T-cell (primary cell): ENCODE measurements at regions not wholly inside any gene's neighbourhood (a gene's known extent, or its start where the extent isn't known, plus 50 kb on each side); places are given as distances from the start of the nearest gene placed in this dataset.
A peak's percentile ranks its signal among the peaks of the same experiment; 100 is the strongest.
"Not testable (repeated sequence)": the region's sequence is repeated elsewhere in the genome, so short reads cannot be mapped to it uniquely, and the experiment has no call there.

Experiments
- ATAC-seq, 4 experiments: fragments of 200-7000 bp in 3 of 4; fragments of 150-1000 bp in 1 of 4; cut with Tn5 transposase; replicated peaks in 1 of 4; 1 replicate in 3 of 4; 2 replicates in 1 of 4; pipeline ENCODE4 v1.10.0; 2021; ENCODE audit warnings: moderate library complexity in 3 of 4, mild to moderate bottlenecking in 2 of 4, moderate number of reproducible peaks in 1 of 4
- CTCF ChIA-PET, 2 donors: fragments of 300-600 bp; sonication (Branson Sonifier 250); formaldehyde crosslinking; loops; one replicate each; lab custom pipeline; 2022; ENCODE audit warnings: antibody characterized with exemption in 2 of 2; lab: Charles Lee
- POLR2A ChIA-PET, 2 donors: fragments of 300-600 bp; sonication (Branson Sonifier 250); formaldehyde crosslinking; loops; one replicate each; lab custom pipeline; 2022; ENCODE audit warnings: antibody characterized with exemption in 2 of 2; lab: Charles Lee
- DNase-seq, 35 experiments: peaks; one replicate each; pipeline versions ENCODE4 v3.0.0 to v3.0.0-alpha.2; 2013 to 2023
- H3K27ac ChIP-seq: one replicate; pipeline ENCODE4 v1.5.1; 2013; ENCODE audit warnings: low read length
- H3K27me3 ChIP-seq, 2 experiments: replicated peaks in 1 of 2; 1 replicate in 1 of 2; 2 replicates in 1 of 2; pipeline versions ENCODE4 v1.6.1 to v1.7.0; 2013; ENCODE audit warnings: low read length in 1 of 2, mixed read lengths in 1 of 2; ENCODE audit not compliant: control insufficient read depth in 2 of 2, insufficient read depth in 2 of 2; ENCODE audit errors: extremely low read depth in 1 of 2
- H3K36me3 ChIP-seq, 2 donors: 1 replicate in 1 of 2; 2 replicates in 1 of 2; pipeline versions ENCODE4 v1.6.1 to v1.7.0; 2013; ENCODE audit warnings: low read length in 1 of 2; ENCODE audit not compliant: control insufficient read depth in 2 of 2, insufficient read depth in 1 of 2; ENCODE audit errors: extremely low read depth in 1 of 2
- H3K4me1 ChIP-seq, 2 experiments: 1 replicate in 1 of 2; 2 replicates in 1 of 2; pipeline versions ENCODE4 v1.6.1 to v1.7.0; 2013; ENCODE audit warnings: low read length in 2 of 2, mixed read lengths in 1 of 2; ENCODE audit not compliant: insufficient read depth in 2 of 2, control insufficient read depth in 1 of 2; ENCODE audit errors: extremely low read depth in 1 of 2
- H3K4me3 ChIP-seq, 2 donors: 1 replicate in 1 of 2; 2 replicates in 1 of 2; pipeline versions ENCODE4 v1.5.1 to v1.7.0; 2013; ENCODE audit warnings: mild to moderate bottlenecking in 2 of 2, low read length in 1 of 2, moderate library complexity in 1 of 2; ENCODE audit not compliant: control insufficient read depth in 1 of 2; ENCODE audit errors: extremely low read depth in 1 of 2
- H3K9me3 ChIP-seq: 2 replicates; pipeline ENCODE4 v1.7.0; 2013
- H3K27ac Mint-ChIP-seq, 2 donors: one replicate each; pipeline ENCODE4 v1.8.0; 2020 to 2021; ENCODE audit warnings: mild to moderate bottlenecking in 2 of 2, mixed read lengths in 2 of 2
- H3K27me3 Mint-ChIP-seq, 2 donors: one replicate each; pipeline ENCODE4 v1.8.0; 2021 to 2022; ENCODE audit warnings: mixed read lengths in 2 of 2
- H3K36me3 Mint-ChIP-seq: one replicate; pipeline ENCODE4 v1.8.0; 2021; ENCODE audit warnings: mixed read lengths
- H3K4me1 Mint-ChIP-seq, 3 donors: one replicate each; pipeline ENCODE4 v1.8.0; 2020 to 2022; ENCODE audit warnings: mixed read lengths in 3 of 3, mild to moderate bottlenecking in 1 of 3
- H3K4me3 Mint-ChIP-seq, 3 donors: one replicate each; pipeline ENCODE4 v1.8.0; 2020 to 2022; ENCODE audit warnings: mild to moderate bottlenecking in 3 of 3, mixed read lengths in 3 of 3, moderate library complexity in 3 of 3
- H3K9me3 Mint-ChIP-seq, 3 donors: one replicate each; pipeline ENCODE4 v1.8.0; 2020 to 2022; ENCODE audit warnings: mixed read lengths in 3 of 3
- WGBS: methylation state at CpG from one replicate; pipeline ENCODE4 v1.1.5; 2013; ENCODE audit warnings: missing lambda C conversion rate; ENCODE audit not compliant: insufficient coverage; 5-methylcytosine and 5-hydroxymethylcytosine counted together

DNA sequence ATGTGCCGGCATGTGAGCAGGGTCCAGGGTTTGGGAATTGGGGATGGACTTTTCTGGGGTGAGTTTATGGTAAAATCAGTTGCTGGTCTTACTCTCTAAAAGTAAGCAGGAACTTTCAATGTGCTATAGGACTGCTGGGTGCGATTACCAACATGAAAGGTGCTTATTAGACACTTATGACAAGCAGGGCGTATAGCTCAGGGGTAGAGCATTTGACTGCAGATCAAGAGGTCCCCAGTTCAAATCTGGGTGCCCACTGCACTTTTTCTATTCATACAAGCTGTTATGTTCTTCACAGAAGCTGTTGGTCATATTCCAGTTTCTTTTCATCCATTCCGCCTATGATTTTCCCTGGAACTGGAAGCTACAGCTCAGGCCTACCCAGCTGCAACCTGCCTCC lies 58.9 kb upstream of the ZNF746 start:
- H3K36me3 ChIP-seq = peaks cover 18 to 55% of the 10 kb centered on the region in 2 donors
- H3K4me3 ChIP-seq, H3K4me1 Mint-ChIP-seq, H3K27ac Mint-ChIP-seq, DNase-seq, H3K4me1 ChIP-seq, H3K9me3 ChIP-seq, ATAC-seq, CTCF ChIA-PET, H3K27ac ChIP-seq, POLR2A ChIA-PET, H3K4me3 Mint-ChIP-seq, H3K27me3 ChIP-seq, H3K9me3 Mint-ChIP-seq, H3K27me3 Mint-ChIP-seq: not testable (repeated sequence)
- peaks cover 61% of the 10 kb centered on the region for H3K36me3 Mint-ChIP-seq
- 100% methylated on average over 2 of the region's 4 CpGs for WGBS

DNA sequence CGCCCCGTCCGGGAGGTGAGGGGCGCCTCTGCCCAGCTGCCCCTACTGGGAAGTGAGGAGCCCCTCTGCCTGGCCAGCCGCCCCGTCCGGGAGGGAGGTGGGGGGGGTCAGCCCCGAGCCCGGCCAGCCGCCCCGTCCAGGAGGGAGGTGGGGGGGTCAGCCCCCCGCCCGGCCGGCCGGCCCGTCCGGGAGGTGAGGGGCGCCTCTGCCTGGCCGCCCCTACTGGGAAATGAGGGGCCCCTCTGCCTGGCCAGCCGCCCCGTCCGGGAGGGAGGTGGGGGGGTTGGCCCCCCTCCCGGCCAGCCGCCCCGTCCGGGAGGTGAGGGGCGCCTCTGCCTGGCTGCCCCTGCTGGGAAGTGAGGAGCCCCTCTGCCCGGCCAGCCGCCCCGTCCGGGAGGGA lies 57.2 kb upstream of the ZNF746 start:
- H3K4me3 Mint-ChIP-seq, H3K4me1 Mint-ChIP-seq, H3K4me3 ChIP-seq, H3K4me1 ChIP-seq, H3K27me3 ChIP-seq, H3K27me3 Mint-ChIP-seq, CTCF ChIA-PET, H3K9me3 Mint-ChIP-seq, H3K9me3 ChIP-seq, POLR2A ChIA-PET, DNase-seq, H3K27ac Mint-ChIP-seq, H3K27ac ChIP-seq, ATAC-seq: not testable (repeated sequence)
- H3K36me3 Mint-ChIP-seq = peaks cover 64% of the 10 kb centered on the region
- WGBS = no CpG with 5 or more reads among the region's 31 CpGs
- H3K36me3 ChIP-seq = peaks cover 11 to 58% of the 10 kb centered on the region in 2 donors

DNA sequence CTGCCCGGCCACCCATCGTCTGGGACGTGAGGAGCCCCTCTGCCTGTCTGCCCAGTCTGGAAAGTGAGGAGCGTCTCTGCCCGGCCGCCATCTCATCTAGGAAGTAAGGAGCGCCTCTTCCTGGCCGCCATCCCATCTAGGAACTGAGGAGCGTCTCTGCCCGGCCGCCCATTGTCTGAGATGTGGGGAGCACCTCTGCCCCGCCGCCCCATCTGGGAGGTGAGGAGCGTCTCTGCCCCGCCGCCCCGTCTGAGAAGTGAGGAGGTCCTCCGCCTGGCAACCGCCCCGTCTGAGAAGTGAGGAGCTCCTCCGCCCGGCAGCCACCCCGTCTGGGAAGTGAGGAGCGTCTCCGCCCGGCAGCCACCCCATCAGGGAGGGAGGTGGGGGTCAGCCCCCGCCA lies 56.4 kb upstream of the ZNF746 start:
- H3K36me3 ChIP-seq = peaks cover 11 to 64% of the 10 kb centered on the region in 2 donors
- H3K36me3 Mint-ChIP-seq = peaks cover 69% of the 10 kb centered on the region
- H3K9me3 ChIP-seq, H3K4me3 Mint-ChIP-seq, H3K27ac Mint-ChIP-seq, H3K27ac ChIP-seq, ATAC-seq, H3K4me3 ChIP-seq, CTCF ChIA-PET, H3K4me1 ChIP-seq, H3K27me3 Mint-ChIP-seq, H3K27me3 ChIP-seq, H3K4me1 Mint-ChIP-seq, H3K9me3 Mint-ChIP-seq, DNase-seq: not testable (repeated sequence)
- 96% methylated on average over 9 of the region's 27 CpGs for WGBS
- POLR2A ChIA-PET = interaction anchor here in 1 of 2 donors (0.8 kb wide), 1 partner anchor 193 kb away, joined by 4 read pairs; no protein-coding TSS in a partner anchor

DNA sequence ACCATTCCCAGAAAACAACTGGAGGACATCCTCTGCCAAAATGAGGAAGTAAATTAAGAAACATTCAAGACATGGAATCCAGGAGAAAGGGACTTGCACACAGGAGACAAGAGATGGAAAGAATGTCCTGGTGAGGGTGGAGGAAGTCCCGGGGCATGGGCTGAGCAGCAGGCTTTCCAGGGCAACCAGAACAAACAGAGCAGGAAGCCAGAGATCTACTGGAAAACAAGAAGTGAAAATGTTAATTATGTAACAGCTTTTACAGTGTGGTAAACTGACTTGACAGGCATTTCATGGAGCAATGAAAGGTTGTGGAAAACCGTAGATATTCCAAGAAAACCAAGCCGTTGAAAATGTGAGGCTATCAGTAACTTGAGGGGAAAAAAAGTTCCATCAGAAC lies 55.2 kb upstream of the ZNF746 start:
- peak overlapping the region; percentile 7 to 56 for H3K27ac Mint-ChIP-seq
- ChIA-PET CTCF (no interaction called here), POLR2A (interaction anchor here in 1 of 2 donors (0.6 kb wide), 1 partner anchor 50 kb away, joined by 4 read pairs; no protein-coding TSS in a partner anchor)
- no peaks in the 10 kb centered on the region for H3K9me3 ChIP-seq
- H3K4me3 ChIP-seq = no peak overlapping the region
- DNase-seq = no peak
- peaks cover 70% of the 10 kb centered on the region for H3K36me3 Mint-ChIP-seq
- H3K27ac ChIP-seq = no peak overlapping the region
- H3K4me1 ChIP-seq = no peaks in the 10 kb centered on the region
- no peaks in the 10 kb centered on the region for H3K27me3 Mint-ChIP-seq
- WGBS = 100% methylated on average over 1 of the region's 3 CpGs
- no peak for ATAC-seq
- peaks cover 18 to 64% of the 10 kb centered on the region in 2 donors for H3K36me3 ChIP-seq
- H3K4me3 Mint-ChIP-seq = no peak overlapping the region
- H3K4me1 Mint-ChIP-seq = no peaks in the 10 kb centered on the region
- no peaks in the 10 kb centered on the region for H3K27me3 ChIP-seq
- no peaks in the 10 kb centered on the region for H3K9me3 Mint-ChIP-seq
